Hepatocyte (in vitro differentiated cells): ENCODE measurements at regions not wholly inside any gene's neighbourhood (a gene's known extent, or its start where the extent isn't known, plus 50 kb on each side); places are given as distances from the start of the nearest gene placed in this dataset.
"Not testable (repeated sequence)": the region's sequence is repeated elsewhere in the genome, so short reads cannot be mapped to it uniquely, and the experiment has no call there.

ENCODE experiments used
- DNase-seq: peaks from one replicate; pipeline ENCODE4 v3.0.0-alpha.2; 2016; ENCODE audit warnings: low spot score
- H2AFZ ChIP-seq: fragments of 200-600 bp; sonication (generic); 2 replicates; pipeline ENCODE4 v1.6.0; 2016; ENCODE audit warnings: antibody characterized with exemption, mild to moderate bottlenecking
- H3K27ac ChIP-seq: fragments of 200-600 bp; sonication (generic); 2 replicates; pipeline ENCODE4 v1.5.1; 2016; ENCODE audit warnings: mild to moderate bottlenecking
- H3K27me3 ChIP-seq: fragments of 200-600 bp; sonication (generic); 2 replicates; pipeline ENCODE4 v1.6.1; 2016
- H3K36me3 ChIP-seq: fragments of 200-600 bp; sonication (generic); replicated peaks from 2 replicates; pipeline ENCODE4 v1.5.1; 2016; ENCODE audit warnings: low read depth; ENCODE audit not compliant: insufficient read depth
- H3K4me1 ChIP-seq: fragments of 200-600 bp; sonication (generic); 2 replicates; pipeline ENCODE4 v1.5.1; 2016; ENCODE audit warnings: mild to moderate bottlenecking, moderate library complexity; ENCODE audit not compliant: insufficient read depth
- H3K4me2 ChIP-seq: fragments of 200-600 bp; sonication (generic); 2 replicates; pipeline ENCODE4 v1.6.0; 2016
- H3K4me3 ChIP-seq: fragments of 200-600 bp; sonication (generic); 2 replicates; pipeline ENCODE4 v1.5.1; 2016; ENCODE audit warnings: mild to moderate bottlenecking
- H3K79me2 ChIP-seq: fragments of 200-600 bp; sonication (generic); 2 replicates; pipeline ENCODE4 v1.6.0; 2017; ENCODE audit warnings: mild to moderate bottlenecking
- H3K9me2 ChIP-seq: fragments of 200-600 bp; sonication (generic); replicated peaks from 2 replicates; pipeline ENCODE4 v1.6.0; 2017; ENCODE audit warnings: mild to moderate bottlenecking; ENCODE audit not compliant: insufficient read depth
- H3K9me3 ChIP-seq: fragments of 200-600 bp; sonication (generic); 2 replicates; pipeline ENCODE4 v1.5.1; 2016; ENCODE audit warnings: low read depth, mild to moderate bottlenecking
- H4K20me1 ChIP-seq: fragments of 200-600 bp; sonication (generic); 2 replicates; pipeline ENCODE4 v1.6.0; 2016; ENCODE audit warnings: mild to moderate bottlenecking; ENCODE audit not compliant: insufficient read depth, poor library complexity, severe bottlenecking
- EZH2 ChIP-seq: fragments of 200-600 bp; sonication (generic); IDR thresholded peaks from 2 replicates; pipeline ENCODE4 v1.6.1; 2016; ENCODE audit warnings: antibody characterized with exemption, mild to moderate bottlenecking, borderline replicate concordance
- EZH2phosphoT487 ChIP-seq: fragments of 200-600 bp; sonication (generic); IDR thresholded peaks from one replicate; pipeline ENCODE4 v1.6.1; 2018; ENCODE audit warnings: antibody characterized with exemption, mild to moderate bottlenecking, low read depth, moderate library complexity; ENCODE audit not compliant: unreplicated experiment, severe bottlenecking
- WGBS: methylation state at CpG from one replicate; pipeline ENCODE4 v1.1.6; 2016; ENCODE audit warnings: low lambda C conversion rate; ENCODE audit errors: missing lambda C conversion rate; 5-methylcytosine and 5-hydroxymethylcytosine counted together
- TF ChIP-seq, protein P1 (sequence below): fragments of 200-600 bp; sonication (generic); IDR thresholded peaks from 2 replicates; pipeline ENCODE4 v1.5.1; 2016; ENCODE audit warnings: antibody characterized with exemption, mild to moderate bottlenecking; ENCODE audit not compliant: poor library complexity

DNA sequence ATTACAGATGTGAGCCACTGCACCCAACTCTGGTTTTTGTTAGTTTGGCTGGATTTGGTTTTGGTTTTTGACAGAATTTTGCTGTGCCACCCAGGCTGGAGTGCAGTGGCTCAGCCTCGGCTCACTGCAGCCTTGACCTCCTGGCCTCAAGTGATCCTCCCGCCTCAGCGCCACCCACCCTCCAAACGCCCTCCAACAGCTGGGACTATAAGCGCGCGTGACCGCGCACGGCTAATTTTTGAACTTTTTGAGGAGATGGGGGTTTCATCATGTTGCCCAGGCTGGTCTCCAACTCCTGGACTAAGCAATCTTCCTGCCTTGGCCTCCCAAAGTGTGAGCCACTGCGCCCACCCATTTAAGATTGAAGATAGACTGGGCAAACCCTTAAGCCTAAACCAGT is 84.4 kb upstream of the RPRML start:
- Histone ChIP-seq H3K4me2 (no peak overlapping the region), H2AFZ (no peak overlapping the region), H3K9me2 (no peaks in the 10 kb centered on the region), H3K79me2 (peaks cover 4% of the 10 kb centered on the region), H4K20me1 (no peaks in the 10 kb centered on the region), H3K9me3 (no peaks in the 10 kb centered on the region), H3K27me3 (no peaks in the 10 kb centered on the region), H3K4me3 (no peak overlapping the region), H3K36me3 (no peaks in the 10 kb centered on the region), H3K4me1 (no peaks in the 10 kb centered on the region), H3K27ac (no peak overlapping the region)
- TF ChIP-seq EZH2 (no peak), EZH2phosphoT487 (no peak)
- TF ChIP-seq, protein P1, sequence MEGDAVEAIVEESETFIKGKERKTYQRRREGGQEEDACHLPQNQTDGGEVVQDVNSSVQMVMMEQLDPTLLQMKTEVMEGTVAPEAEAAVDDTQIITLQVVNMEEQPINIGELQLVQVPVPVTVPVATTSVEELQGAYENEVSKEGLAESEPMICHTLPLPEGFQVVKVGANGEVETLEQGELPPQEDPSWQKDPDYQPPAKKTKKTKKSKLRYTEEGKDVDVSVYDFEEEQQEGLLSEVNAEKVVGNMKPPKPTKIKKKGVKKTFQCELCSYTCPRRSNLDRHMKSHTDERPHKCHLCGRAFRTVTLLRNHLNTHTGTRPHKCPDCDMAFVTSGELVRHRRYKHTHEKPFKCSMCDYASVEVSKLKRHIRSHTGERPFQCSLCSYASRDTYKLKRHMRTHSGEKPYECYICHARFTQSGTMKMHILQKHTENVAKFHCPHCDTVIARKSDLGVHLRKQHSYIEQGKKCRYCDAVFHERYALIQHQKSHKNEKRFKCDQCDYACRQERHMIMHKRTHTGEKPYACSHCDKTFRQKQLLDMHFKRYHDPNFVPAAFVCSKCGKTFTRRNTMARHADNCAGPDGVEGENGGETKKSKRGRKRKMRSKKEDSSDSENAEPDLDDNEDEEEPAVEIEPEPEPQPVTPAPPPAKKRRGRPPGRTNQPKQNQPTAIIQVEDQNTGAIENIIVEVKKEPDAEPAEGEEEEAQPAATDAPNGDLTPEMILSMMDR: no peak
- 97% methylated on average over 11 of the region's 11 CpGs for WGBS
- DNase-seq: no peak

DNA sequence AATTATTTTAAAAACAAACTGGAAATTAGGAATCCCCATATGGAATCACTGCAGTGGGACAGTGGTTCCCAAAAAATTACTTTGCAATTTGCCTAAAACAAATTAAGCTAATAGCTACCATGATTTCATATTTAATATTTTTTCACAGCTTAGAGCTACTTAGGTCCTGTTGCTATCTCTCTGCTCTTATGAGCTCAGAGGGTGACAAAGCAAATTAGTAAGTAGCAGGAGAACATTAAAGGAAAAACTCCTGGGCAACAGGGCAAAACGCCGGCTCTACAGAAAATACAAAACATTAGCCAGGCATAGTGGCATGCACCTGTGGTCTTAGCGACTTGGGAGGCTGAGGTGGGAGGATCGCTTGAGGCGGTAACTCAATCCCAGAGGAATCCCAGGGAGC is 83.8 kb upstream of the RPRML start:
- not testable (repeated sequence) for DNase-seq, H3K79me2 ChIP-seq, H3K9me3 ChIP-seq, H3K4me3 ChIP-seq, H3K4me1 ChIP-seq, H3K27ac ChIP-seq, H4K20me1 ChIP-seq, H3K9me2 ChIP-seq, H2AFZ ChIP-seq, H3K36me3 ChIP-seq, H3K4me2 ChIP-seq, H3K27me3 ChIP-seq
- WGBS: 96% methylated on average over 5 of the region's 5 CpGs

DNA sequence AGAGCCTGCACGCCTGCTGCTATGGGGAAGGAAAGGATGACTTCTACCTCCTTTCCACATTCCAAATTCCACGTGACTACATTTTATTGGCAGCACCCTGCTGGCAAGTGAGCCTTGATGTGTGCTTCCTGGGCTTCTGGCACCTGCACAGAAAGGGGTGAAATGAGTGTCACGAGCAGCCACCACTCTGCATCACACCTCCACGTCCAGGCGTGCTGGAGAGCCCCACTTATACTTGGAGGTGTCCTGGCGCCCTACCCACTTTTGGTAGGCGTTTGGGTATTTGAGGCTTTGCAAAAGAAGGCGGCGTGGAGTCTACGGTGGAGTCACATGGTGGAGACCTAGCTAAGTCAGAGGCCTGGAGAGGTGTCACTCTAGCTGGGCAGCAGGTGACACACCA is 81.0 kb upstream of the RPRML start:
- not testable (repeated sequence) for H2AFZ ChIP-seq, H3K9me3 ChIP-seq, DNase-seq, H3K27ac ChIP-seq, H3K9me2 ChIP-seq, H3K79me2 ChIP-seq, H4K20me1 ChIP-seq, H3K4me1 ChIP-seq, H3K4me2 ChIP-seq, H3K4me3 ChIP-seq, H3K36me3 ChIP-seq, H3K27me3 ChIP-seq
- WGBS: 95% methylated on average over 10 of the region's 10 CpGs

DNA sequence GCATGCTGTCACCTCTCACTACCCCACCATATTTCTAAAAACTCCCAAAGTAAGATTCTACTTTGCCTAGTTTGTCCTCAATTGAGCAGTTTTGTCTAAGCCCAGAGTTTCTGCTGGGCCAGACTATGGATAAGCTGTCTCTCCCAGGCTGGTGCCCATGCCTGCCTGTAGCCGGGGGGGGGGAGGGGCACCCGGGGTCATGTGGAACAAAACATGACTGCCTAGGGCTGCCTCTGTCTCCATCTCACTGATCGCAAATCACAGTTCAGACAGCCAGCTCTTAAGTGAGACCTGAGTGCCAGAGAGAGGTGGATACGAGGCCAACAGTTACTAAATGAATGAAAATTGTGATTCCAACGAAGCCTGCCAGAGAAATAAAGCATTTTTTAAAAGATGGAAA is 78.8 kb upstream of the RPRML start:
- Histone ChIP-seq H3K4me2 (no peak overlapping the region), H3K9me2 (no peaks in the 10 kb centered on the region), H3K4me3 (no peak overlapping the region), H3K36me3 (no peaks in the 10 kb centered on the region), H3K9me3 (no peaks in the 10 kb centered on the region), H3K27ac (no peak overlapping the region), H2AFZ (no peak overlapping the region), H3K27me3 (no peaks in the 10 kb centered on the region), H4K20me1 (no peaks in the 10 kb centered on the region), H3K4me1 (no peaks in the 10 kb centered on the region), H3K79me2 (no peaks in the 10 kb centered on the region)
- TF ChIP-seq EZH2phosphoT487 (no peak), EZH2 (no peak)
- TF ChIP-seq, protein P1: no peak
- DNase-seq: no peak
- WGBS: 66% methylated on average over 5 of the region's 5 CpGs

DNA sequence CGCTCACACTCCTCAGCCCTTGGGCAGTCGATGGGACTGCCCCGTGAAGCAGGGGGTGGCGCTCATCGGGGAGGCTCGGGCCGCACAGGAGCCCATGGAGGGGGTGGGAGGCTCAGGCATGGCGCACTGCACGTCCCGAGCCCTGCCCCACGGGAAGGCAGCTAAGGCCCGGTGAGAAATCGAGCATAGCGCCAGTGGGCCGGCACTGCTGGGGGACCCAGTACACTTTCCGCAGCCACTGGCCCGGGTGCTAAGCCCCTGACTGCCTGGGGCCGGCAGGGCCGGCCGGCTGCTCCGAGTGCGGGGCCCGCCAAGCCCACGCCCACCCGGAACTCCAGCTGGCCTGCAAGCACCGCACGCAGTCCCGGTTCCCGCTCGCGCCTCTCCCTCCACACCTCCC is 78.2 kb upstream of the RPRML start:
- not testable (repeated sequence) for H4K20me1 ChIP-seq, H3K79me2 ChIP-seq, DNase-seq, H3K27ac ChIP-seq, H3K4me3 ChIP-seq, H3K9me3 ChIP-seq, H3K27me3 ChIP-seq, H2AFZ ChIP-seq, H3K4me1 ChIP-seq, H3K9me2 ChIP-seq, H3K4me2 ChIP-seq, H3K36me3 ChIP-seq
- WGBS: 97% methylated on average over 12 of the region's 31 CpGs

DNA sequence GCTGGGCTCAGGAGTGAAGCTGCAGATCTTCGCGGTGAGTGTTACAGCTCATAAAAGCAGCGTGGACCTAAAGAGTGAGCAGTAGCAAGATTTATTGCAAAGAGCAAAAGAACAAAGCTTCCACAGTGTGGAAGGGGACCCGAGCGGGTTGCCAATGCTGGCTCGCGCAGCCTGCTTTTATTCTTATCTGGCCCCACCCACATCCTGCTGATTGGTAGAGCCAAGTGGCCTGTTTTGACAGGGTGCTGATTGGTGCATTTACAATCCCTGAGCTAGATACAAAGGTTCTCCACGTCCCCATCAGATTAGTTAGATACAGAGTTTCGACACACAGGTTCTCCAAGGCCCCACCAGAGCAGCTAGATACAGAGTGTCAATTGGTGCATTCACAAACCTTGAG is 77.6 kb upstream of the RPRML start:
- H3K27me3 ChIP-seq, H4K20me1 ChIP-seq, H3K9me3 ChIP-seq, H3K79me2 ChIP-seq, H3K36me3 ChIP-seq, H3K9me2 ChIP-seq, DNase-seq, H3K4me2 ChIP-seq, H3K27ac ChIP-seq, H2AFZ ChIP-seq, H3K4me1 ChIP-seq, H3K4me3 ChIP-seq: not testable (repeated sequence)
- WGBS: 92% methylated on average over 7 of the region's 9 CpGs
